Stimulated activated CD8-positive, alpha-beta memory T cell treated with anti-CD3 and anti-CD28 coated beads, Interleukin-7, amount 100 ng/mL, for 48 hours (primary cell): ENCODE measurements at regions not wholly inside any gene's neighbourhood (a gene's known extent, or its start where the extent isn't known, plus 50 kb on each side); places are given as distances from the start of the nearest gene placed in this dataset.

Experiments used
- DNase-seq, 2 donors: peaks; one replicate each; pipeline ENCODE4 v3.0.0-alpha.2; 2020; ENCODE audit warnings: low read depth in 1 of 2; ENCODE audit errors: extremely low read depth in 1 of 2

DNA sequence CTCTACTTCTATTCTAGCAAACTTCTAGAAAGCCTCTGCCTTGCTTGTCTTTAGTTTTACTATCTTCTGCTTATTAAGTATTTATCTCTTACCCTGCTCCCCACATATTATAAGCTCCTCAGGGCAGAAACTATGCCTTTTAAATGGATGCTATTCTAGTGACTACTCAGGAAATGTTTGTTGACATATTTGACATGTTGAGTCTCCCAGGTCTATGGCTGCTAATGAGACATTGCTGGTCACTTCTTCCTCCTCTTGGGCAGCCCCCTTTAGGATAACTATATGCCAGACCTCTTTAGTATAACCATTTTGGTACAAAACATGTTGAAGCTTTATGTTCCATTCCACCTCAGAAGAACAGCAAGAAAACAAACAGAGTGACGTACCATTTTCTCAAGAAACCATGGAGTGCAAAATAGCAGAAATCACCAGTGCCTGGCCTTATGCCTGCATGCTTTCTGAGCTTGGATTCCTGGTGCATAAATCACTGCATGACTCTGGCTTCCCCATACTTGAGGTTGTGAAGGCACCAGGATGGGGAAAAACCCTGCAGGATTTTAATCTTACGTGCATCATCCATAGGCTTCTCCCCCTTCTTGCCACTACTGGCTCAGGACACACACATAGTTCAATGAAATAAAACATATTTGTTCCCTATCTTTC, 202.6 kb downstream of the TMX1 start:
- DNase-seq = no peak

- DNase-seq = no peak
These were observed 203.4 kb downstream of the TMX1 start for GRCh38 chr14:51443195-51444018.

DNA sequence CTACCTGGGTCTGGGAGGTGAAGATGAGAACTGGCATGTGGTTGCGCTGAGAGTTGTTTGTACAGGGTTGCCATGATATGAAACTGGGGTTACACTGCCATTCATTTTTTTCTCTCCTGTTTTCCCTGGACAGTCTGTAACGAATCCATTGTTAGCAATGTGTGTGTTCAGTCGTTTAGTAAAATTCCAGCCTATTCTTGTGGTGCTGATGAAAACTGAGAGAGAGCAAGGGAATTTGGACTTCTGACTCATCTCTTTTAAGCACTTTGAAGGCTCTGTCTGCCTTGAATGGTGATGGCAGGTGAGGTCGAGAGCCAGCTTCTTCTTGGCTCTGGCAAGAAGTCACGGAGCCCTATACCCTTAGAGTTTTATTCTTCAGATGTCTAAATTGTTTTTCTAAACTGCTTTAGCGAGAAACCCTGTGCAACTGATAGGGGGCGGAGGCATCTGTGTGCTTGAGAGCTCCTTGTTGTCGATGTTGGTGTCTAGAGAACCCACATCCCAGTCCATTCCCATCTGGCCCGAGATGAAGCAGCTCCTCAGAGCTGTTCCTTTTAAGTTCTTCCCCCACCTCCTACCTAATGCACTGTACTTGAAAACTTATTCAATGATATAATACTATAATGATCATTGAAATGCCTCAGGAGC, 204.4 kb downstream of the TMX1 start:
- DNase-seq = no peak

DNA sequence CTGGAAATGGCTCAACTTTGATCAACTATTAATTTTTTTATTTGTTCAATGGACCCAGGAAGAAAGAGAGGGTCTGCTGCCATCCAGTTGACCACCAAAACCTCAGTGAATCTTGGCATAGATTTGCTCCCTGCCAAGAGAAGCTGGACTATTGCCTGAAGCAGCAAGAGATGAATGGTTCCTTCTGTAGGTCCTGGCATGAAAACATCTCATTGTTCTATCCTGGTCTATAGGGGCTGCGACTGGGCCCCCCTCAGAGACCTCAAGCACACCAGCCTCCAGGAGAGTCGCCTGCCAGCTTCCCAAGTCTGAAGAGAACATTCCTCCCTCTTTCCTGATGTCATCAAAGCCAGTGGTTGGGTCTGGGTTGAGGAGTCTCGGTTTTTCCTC, 204.9 kb downstream of the TMX1 start:
- DNase-seq = no peak

DNA sequence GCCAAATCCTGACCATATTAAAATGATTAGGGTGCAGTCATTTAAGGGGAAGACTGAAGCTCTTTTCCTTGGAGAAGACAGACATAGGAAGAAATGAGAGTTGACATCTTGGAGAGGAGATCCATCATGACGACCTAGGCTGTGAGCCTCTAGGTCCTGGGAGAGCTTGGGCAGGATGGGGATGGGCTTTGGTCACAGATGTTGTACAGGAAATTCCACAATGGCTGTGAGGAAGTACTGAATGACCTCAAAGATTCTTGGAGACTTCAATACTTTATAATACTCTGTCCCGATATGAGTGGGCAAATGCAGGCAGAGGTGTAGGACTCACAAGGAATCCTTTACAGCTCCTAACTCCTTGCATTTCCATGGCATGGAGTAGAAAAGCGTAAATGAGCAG, 204.9 kb upstream of the FRMD6 start:
- no peak for DNase-seq

DNA sequence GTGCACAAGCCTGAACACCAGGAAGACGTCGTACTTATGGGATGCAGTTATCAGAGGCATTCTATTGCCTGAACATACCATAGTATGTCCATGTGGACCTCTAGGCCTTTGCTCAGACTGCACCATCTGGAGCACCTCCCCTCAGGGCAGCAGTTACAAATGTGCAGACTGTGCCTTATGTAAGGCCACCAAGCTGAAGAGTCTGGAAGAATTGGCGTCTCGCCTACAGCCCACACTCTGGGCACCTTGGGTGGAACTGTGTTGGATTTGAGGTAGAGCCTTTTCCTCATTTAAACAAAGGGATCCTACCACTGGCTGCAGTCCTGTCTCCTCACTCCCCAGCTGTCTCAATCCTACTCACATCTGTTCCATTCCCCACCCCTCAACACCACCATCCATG, 204.3 kb upstream of the FRMD6 start:
- no peak for DNase-seq

DNA sequence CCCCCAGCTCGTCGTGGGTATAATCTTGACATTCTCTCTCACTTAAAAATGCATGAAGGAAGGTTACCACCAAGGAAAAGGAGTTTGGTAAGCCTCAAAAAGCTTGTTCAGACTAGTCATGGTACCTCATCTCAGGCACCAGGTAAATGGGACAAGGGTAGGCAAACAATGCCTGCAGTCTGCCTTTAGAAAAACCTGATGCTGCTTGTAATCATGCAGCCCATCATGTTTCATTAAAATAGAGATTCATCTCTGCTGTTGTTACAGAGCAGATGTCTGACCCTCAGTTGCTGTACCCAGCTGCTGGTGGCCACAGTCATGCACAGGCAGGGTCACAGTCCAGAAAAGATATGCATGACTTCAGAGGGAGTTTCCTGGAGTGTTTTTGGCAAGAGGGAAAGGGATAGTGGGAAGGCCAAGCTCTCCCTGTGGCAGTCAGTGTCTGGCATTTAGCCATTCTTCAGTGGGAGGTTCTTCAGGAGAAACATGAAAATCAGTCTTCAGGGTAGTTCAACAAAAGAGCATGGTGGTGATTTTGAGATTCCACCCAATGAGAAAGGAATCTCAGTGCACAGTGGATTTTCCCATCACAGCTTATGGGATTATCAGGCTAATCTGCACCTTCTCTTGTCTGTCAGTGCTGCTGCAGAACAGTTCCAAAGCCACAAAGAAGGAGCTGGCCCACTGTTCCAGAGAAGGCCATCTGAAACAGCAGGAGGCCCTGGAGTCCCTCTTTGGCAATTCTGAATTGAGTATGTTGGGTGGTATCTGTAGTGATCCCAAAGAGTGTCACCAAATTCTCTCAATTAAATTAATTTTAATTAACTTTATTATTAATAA, 202.7 kb upstream of the FRMD6 start:
- DNase-seq = no peak

DNA sequence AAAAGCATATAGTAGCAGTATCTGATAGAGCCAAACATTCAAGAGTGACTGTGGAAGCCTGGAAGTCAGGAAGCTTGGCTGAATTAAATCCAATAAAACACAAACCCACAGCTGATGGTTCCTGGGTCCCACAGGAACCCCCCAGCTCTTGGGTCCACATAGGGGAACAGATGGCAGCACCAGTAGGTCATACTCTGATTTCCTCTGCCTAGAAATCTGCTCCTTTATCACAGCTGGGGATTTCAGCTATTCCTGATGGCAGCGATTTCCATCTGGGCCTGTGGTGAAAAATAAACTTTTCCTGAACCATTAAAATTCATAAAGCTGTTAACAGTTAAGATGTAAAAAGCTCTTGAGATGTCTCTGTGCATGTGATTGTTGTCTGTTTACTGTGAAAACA, 202.0 kb upstream of the FRMD6 start:
- no peak for DNase-seq

GRCh38 chr14:51451561-51451960, 200.1 kb upstream of the FRMD6 start:
- DNase-seq = no peak

DNA sequence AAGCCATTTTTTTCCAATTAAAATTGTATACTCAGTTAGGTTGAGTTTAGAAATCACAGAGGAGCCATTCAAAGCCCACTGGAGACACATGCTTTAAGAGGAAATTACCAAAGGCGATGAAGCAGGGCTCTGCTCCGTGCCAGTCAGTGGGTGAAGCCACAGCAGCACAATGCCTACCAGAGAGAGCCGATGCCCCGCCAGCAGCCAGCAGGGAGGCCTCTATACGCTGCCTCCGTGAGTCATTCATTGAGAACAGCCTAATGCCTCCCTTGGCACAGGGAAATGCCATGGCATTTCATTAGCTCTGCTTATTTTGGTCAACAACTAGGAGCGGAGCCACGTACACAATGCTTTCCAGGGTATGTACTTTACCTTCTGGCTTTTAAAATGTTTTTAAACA, 197.8 kb upstream of the FRMD6 start:
- no peak for DNase-seq

GRCh38 chr14:51454351-51454750, 197.4 kb upstream of the FRMD6 start:
- DNase-seq = no peak

GRCh38 chr14:51455041-51455835, 196.5 kb upstream of the FRMD6 start:
- DNase-seq = no peak

GRCh38 chr14:51457843-51458562, 193.7 kb upstream of the FRMD6 start:
- DNase-seq = no peak

DNA sequence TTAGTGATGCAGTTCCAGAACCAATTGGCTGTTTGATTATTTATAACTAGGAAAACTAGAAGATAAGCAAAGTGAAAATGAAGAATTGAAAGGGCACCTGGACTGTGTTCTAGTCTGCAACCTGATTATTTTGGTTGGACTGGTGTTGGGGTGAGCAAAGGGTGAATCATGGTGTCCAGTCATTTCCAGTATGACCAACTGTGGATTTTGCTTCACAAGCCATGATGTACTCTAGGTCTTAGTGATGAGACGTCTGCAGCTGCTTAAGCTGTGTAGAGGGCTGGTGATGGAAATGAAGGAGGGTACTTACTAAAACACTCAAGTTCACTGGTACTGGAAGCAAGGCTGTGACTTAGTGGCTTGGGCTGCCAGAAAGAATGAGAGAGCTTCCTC, 193.2 kb upstream of the FRMD6 start:
- no peak for DNase-seq

DNA sequence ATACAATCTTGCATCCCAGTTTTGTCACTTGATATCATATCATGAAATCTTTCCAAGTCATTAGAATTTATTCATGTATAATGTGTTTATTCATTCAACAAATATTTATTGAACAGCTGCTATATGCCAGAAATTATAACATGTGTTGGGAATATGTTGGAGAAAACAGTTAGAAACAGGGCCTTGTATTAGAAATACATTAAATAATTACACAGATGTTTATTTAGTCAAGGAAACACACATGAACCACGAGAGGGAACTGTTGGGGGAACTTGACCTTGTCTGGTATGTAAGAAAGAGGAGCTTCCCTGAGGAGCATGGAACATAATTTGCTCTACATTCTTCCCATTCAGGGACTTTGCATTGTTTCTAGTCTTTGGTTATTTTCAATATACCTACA, 191.7 kb upstream of the FRMD6 start:
- DNase-seq = no peak

GRCh38 chr14:51462182-51462581, 189.5 kb upstream of the FRMD6 start:
- no peak for DNase-seq

DNA sequence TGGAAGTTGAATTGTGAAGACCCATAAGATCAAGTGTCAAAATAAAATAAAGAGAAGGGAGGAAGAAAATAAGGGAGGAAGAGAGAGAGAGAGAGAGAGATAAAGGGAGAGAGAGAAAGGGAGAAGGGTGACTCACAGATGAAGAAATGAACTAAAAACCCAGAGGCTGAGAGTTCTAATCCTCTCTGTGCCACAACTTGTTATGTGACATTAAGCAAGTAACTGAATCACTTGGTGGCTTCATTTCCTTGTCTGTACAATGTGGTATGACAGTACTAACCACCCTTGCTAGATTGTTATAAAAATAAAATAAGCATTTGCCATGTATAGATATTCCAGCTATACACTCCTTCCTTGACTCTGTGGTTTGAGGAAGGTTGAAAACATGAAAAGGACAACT, 189.0 kb upstream of the FRMD6 start:
- no peak for DNase-seq

- no peak for DNase-seq
These were observed 188.2 kb upstream of the FRMD6 start for GRCh38 chr14:51463461-51463860.

- DNase-seq = no peak
These were observed 187.3 kb upstream of the FRMD6 start for GRCh38 chr14:51464411-51464810.

DNA sequence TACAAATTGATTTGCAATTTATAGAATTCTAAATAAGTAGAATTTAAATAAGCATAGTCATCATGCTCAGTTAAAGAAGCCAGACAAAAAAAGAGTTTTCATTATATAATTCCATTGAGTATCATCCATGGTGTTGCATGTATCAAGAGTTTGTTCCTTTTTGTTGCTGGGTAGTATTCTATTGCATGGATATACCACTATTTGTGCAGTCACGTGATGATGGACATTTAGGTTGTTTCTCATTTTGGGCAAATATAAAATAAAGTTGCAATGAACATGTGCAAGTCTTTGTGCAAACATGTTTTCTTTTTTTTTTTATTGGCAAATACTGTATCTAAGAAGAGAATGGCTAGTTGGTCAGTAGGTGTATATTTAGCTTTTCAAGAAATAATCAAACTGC, 186.2 kb upstream of the FRMD6 start:
- no peak for DNase-seq
